ENCODE measurements at regions not wholly inside any gene's neighbourhood (a gene's known extent, or its start where the extent isn't known, plus 50 kb on each side); places are given as distances from the start of the nearest gene placed in this dataset.

GRCh38 chr22:48824712-48825651, 1002.7 kb downstream of the BRD1 start:
- TF ChIP-seq CTCF (IDR thresholded peaks at IDR 0.05) = no peak
- TF ChIP-seq EZH2 (IDR thresholded peaks at IDR 0.05; ENCODE audit: borderline replicate concordance, insufficient read depth, low read depth, low read length, poor library complexity, severe bottlenecking) = no peak
